ENCODE measurements at regions not wholly inside any gene's neighbourhood (a gene's known extent, or its start where the extent isn't known, plus 50 kb on each side); places are given as distances from the start of the nearest gene placed in this dataset.

GRCh38 chr9:28899267-28899666 lies 1326.0 kb upstream of the C9orf72 start:
- TF ChIP-seq POLR2AphosphoS5 (IDR thresholded peaks at IDR 0.05) = no peak
- TF ChIP-seq CTCF (IDR thresholded peaks at IDR 0.05) = no peak
- no peak for TF ChIP-seq POLR2A (IDR thresholded peaks at IDR 0.05)
- intact Hi-C loops (cut with DNase I) = no loop called here

GRCh38 chr9:28899926-28900325 lies 1326.6 kb upstream of the C9orf72 start:
- no peaks in the 10 kb centered on the region for H3K36me3 ChIP-seq
- intact Hi-C loops (cut with DNase I) = no loop called here
- TF ChIP-seq CTCF (IDR thresholded peaks at IDR 0.05) = no peak
- no peak for TF ChIP-seq POLR2AphosphoS5 (IDR thresholded peaks at IDR 0.05)
- no peaks in the 10 kb centered on the region for H3K9me3 ChIP-seq
- DNase-seq (ENCODE audit: low spot score) = no peak
- no peak overlapping the region for H3K27ac ChIP-seq
- H3K27me3 ChIP-seq (replicated peaks; ENCODE audit: insufficient read depth) = no peaks in the 10 kb centered on the region
- H3K4me1 ChIP-seq (replicated peaks) = no peaks in the 10 kb centered on the region
- 79% methylated on average over 6 of the region's 6 CpGs for whole genome bisulfite sequencing
- no peak overlapping the region for H3K4me3 ChIP-seq

More at GRCh38 chr9:28899267-28899666, 1326.0 kb upstream of the C9orf72 start:
- no peak overlapping the region for H3K4me3 ChIP-seq
- H3K36me3 ChIP-seq = no peaks in the 10 kb centered on the region
- no peaks in the 10 kb centered on the region for H3K9me3 ChIP-seq
- no peak overlapping the region for H3K27ac ChIP-seq
- no peaks in the 10 kb centered on the region for H3K4me1 ChIP-seq (replicated peaks)
- H3K27me3 ChIP-seq (replicated peaks; ENCODE audit: insufficient read depth) = no peaks in the 10 kb centered on the region
- DNase-seq (ENCODE audit: low spot score) = no peak

- 0% methylated on average over 1 of the region's 1 CpG for WGBS
These were observed 1327.1 kb upstream of the C9orf72 start for GRCh38 chr9:28900406-28900805.

GRCh38 chr9:28909526-28909925 lies 1336.2 kb upstream of the C9orf72 start:
- H3K9me3 ChIP-seq = no peaks in the 10 kb centered on the region
- H3K36me3 ChIP-seq = no peaks in the 10 kb centered on the region
- H3K27ac ChIP-seq = no peak overlapping the region
- no peak overlapping the region for H3K4me3 ChIP-seq
- intact Hi-C loops (cut with DNase I) = no loop called here
- 88% methylated on average over 1 of the region's 1 CpG for WGBS
- no peaks in the 10 kb centered on the region for H3K27me3 ChIP-seq (replicated peaks; ENCODE audit: insufficient read depth)
- DNase-seq (ENCODE audit: low spot score) = no peak
- no peaks in the 10 kb centered on the region for H3K4me1 ChIP-seq (replicated peaks)
- TF ChIP-seq POLR2AphosphoS5 (IDR thresholded peaks at IDR 0.05) (no peak), POLR2A (IDR thresholded peaks at IDR 0.05) (no peak), CTCF (IDR thresholded peaks at IDR 0.05) (no peak)

More at GRCh38 chr9:28900406-28900805, 1327.1 kb upstream of the C9orf72 start:
- DNase-seq (ENCODE audit: low spot score) = no peak
- H3K4me1 ChIP-seq (replicated peaks) = no peaks in the 10 kb centered on the region
- H3K36me3 ChIP-seq = no peaks in the 10 kb centered on the region
- no peak overlapping the region for H3K4me3 ChIP-seq
- H3K9me3 ChIP-seq = no peaks in the 10 kb centered on the region
- intact Hi-C loops (cut with DNase I) = no loop called here
- TF ChIP-seq POLR2A (IDR thresholded peaks at IDR 0.05) (no peak), CTCF (IDR thresholded peaks at IDR 0.05) (no peak)
- no peaks in the 10 kb centered on the region for H3K27me3 ChIP-seq (replicated peaks; ENCODE audit: insufficient read depth)
- no peak overlapping the region for H3K27ac ChIP-seq

GRCh38 chr9:28912621-28913020 lies 1339.3 kb upstream of the C9orf72 start:
- Histone ChIP-seq H3K4me3 (no peak overlapping the region), H3K4me1 (replicated peaks) (no peaks in the 10 kb centered on the region), H3K9me3 (no peaks in the 10 kb centered on the region), H3K27ac (no peak overlapping the region), H3K36me3 (no peaks in the 10 kb centered on the region), H3K27me3 (replicated peaks; ENCODE audit: insufficient read depth) (no peaks in the 10 kb centered on the region)
- DNase-seq (ENCODE audit: low spot score) = no peak
- 94% methylated on average over 2 of the region's 2 CpGs for WGBS
- TF ChIP-seq CTCF (IDR thresholded peaks at IDR 0.05) (no peak), POLR2A (IDR thresholded peaks at IDR 0.05) (no peak), POLR2AphosphoS5 (IDR thresholded peaks at IDR 0.05) (no peak)
- intact Hi-C loops (cut with DNase I) = no loop called here

Measured in prostate gland (tissue), 2 donors.